MM.1S (cell line): ENCODE measurements at regions not wholly inside any gene's neighbourhood (a gene's known extent, or its start where the extent isn't known, plus 50 kb on each side); places are given as distances from the start of the nearest gene placed in this dataset.

ENCODE experiments used
- DNase-seq: peaks from one replicate; pipeline ENCODE4 v3.0.0-alpha.2; 2015
- H2AFZ ChIP-seq: fragments of 300-600 bp; sonication (generic); 2 replicates; pipeline ENCODE4 v1.6.0; 2016; ENCODE audit warnings: antibody characterized with exemption, low read length
- H3F3A ChIP-seq: fragments of 300-600 bp; sonication (generic); 2 replicates; pipeline ENCODE4 v1.6.1; 2016; ENCODE audit warnings: mild to moderate bottlenecking, antibody characterized with exemption, low read length, moderate library complexity, mixed read lengths; ENCODE audit not compliant: insufficient read depth
- H3K27ac ChIP-seq: fragments of 300-600 bp; sonication (generic); 2 replicates; pipeline ENCODE4 v1.5.1; 2016; ENCODE audit warnings: mild to moderate bottlenecking, low read length
- H3K27me3 ChIP-seq: fragments of 300-600 bp; sonication (generic); replicated peaks from 2 replicates; pipeline ENCODE4 v1.6.0; 2016; ENCODE audit warnings: low read length; ENCODE audit not compliant: insufficient read depth
- H3K36me3 ChIP-seq: fragments of 300-600 bp; sonication (generic); replicated peaks from 2 replicates; pipeline ENCODE4 v1.6.1; 2016; ENCODE audit warnings: mild to moderate bottlenecking, low read length, mixed read lengths; ENCODE audit not compliant: insufficient read depth
- H3K4me1 ChIP-seq: fragments of 300-600 bp; sonication (generic); 2 replicates; pipeline ENCODE4 v1.6.1; 2016; ENCODE audit warnings: low read length, mixed read lengths
- H3K4me2 ChIP-seq: fragments of 300-600 bp; sonication (generic); 2 replicates; pipeline ENCODE4 v1.6.0; 2016; ENCODE audit warnings: low read depth, low read length
- H3K4me3 ChIP-seq: fragments of 300-600 bp; sonication (generic); 2 replicates; pipeline ENCODE4 v1.5.1; 2016; ENCODE audit warnings: low read length, mixed read lengths
- H3K79me2 ChIP-seq: fragments of 300-600 bp; sonication (generic); 2 replicates; pipeline ENCODE4 v1.6.1; 2016; ENCODE audit warnings: mixed run types, low read length, mixed read lengths
- H3K9ac ChIP-seq: fragments of 300-600 bp; sonication (generic); 2 replicates; pipeline ENCODE4 v1.6.1; 2016; ENCODE audit warnings: low read length, mixed read lengths
- H3K9me2 ChIP-seq: fragments of 300-600 bp; sonication (generic); replicated peaks from 2 replicates; pipeline ENCODE4 v1.6.1; 2016; ENCODE audit warnings: mild to moderate bottlenecking, low read length, mixed read lengths; ENCODE audit not compliant: insufficient read depth
- H3K9me3 ChIP-seq: fragments of 300-600 bp; sonication (generic); replicated peaks from 2 replicates; pipeline ENCODE4 v1.6.1; 2016; ENCODE audit warnings: mild to moderate bottlenecking, low read length, mixed read lengths; ENCODE audit not compliant: insufficient read depth
- H4K20me1 ChIP-seq: fragments of 300-600 bp; sonication (generic); 2 replicates; pipeline ENCODE4 v1.6.1; 2016; ENCODE audit warnings: mild to moderate bottlenecking, low read length, moderate library complexity, mixed read lengths; ENCODE audit not compliant: insufficient read depth
- CTCF ChIP-seq: fragments of 300-600 bp; sonication (generic); IDR thresholded peaks from 2 replicates; pipeline ENCODE4 v1.5.1; 2016; ENCODE audit warnings: antibody characterized with exemption, low read length, mixed read lengths
- EZH2 ChIP-seq: fragments of 300-600 bp; sonication (generic); optimal IDR thresholded peaks from 2 replicates; pipeline ENCODE3; 2017; ENCODE audit warnings: low read depth, mild to moderate bottlenecking, antibody characterized with exemption, low read length, mixed read lengths
- EZH2phosphoT487 ChIP-seq: fragments of 300-600 bp; sonication (generic); IDR thresholded peaks from 2 replicates; pipeline ENCODE4 v1.6.1; 2018; ENCODE audit warnings: antibody characterized with exemption, low read length

GRCh38 chr18:42473611-42474010 is 518.6 kb downstream of the PIK3C3 start:
- Histone ChIP-seq H3K27me3 (no peaks in the 10 kb centered on the region), H3K4me2 (no peak overlapping the region), H3F3A (no peaks in the 10 kb centered on the region), H3K9me2 (no peaks in the 10 kb centered on the region), H4K20me1 (no peaks in the 10 kb centered on the region), H2AFZ (no peak overlapping the region), H3K9me3 (no peaks in the 10 kb centered on the region), H3K27ac (no peak overlapping the region), H3K79me2 (no peaks in the 10 kb centered on the region), H3K9ac (no peak overlapping the region), H3K36me3 (no peaks in the 10 kb centered on the region), H3K4me1 (no peaks in the 10 kb centered on the region), H3K4me3 (no peak overlapping the region)
- TF ChIP-seq CTCF, result no peak
- TF ChIP-seq EZH2, result no peak
- no peak for TF ChIP-seq EZH2phosphoT487
- DNase-seq, result no peak

- H3F3A ChIP-seq, result no peaks in the 10 kb centered on the region
- no peaks in the 10 kb centered on the region for H3K27me3 ChIP-seq
- DNase-seq, result no peak
- no peak overlapping the region for H3K4me2 ChIP-seq
- H3K79me2 ChIP-seq, result no peaks in the 10 kb centered on the region
- H3K9me3 ChIP-seq, result no peaks in the 10 kb centered on the region
- no peaks in the 10 kb centered on the region for H3K4me1 ChIP-seq
- no peaks in the 10 kb centered on the region for H3K36me3 ChIP-seq
- TF ChIP-seq EZH2, result no peak
- TF ChIP-seq CTCF, result no peak
- TF ChIP-seq EZH2phosphoT487, result no peak
- no peaks in the 10 kb centered on the region for H4K20me1 ChIP-seq
- no peak overlapping the region for H3K9ac ChIP-seq
- H2AFZ ChIP-seq, result no peak overlapping the region
- H3K4me3 ChIP-seq, result no peak overlapping the region
- no peak overlapping the region for H3K27ac ChIP-seq
- no peaks in the 10 kb centered on the region for H3K9me2 ChIP-seq
Observed at GRCh38 chr18:42474577-42474976, 519.5 kb downstream of the PIK3C3 start.

DNA sequence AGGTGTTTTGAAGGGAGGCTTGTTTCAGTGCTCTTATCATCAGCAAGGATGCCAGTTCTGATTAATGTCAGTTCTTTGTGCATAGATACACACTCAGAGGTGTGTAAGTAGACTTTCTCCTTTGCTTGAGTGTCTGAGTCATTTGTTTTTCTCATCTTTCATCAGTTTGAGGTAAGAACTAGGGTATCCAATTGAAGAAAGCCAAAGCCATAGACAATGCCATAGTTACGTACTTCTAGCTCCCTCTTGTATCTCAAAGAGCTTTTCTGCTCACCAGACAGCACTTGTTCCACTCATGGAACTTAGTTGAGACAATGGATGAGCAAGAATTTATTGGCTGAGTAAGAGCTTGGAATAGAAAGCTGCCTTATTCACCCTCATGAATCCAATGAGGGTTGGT is 520.1 kb downstream of the PIK3C3 start:
- H3K9me3 ChIP-seq, result no peaks in the 10 kb centered on the region
- no peaks in the 10 kb centered on the region for H3K36me3 ChIP-seq
- DNase-seq, result no peak
- H3K4me1 ChIP-seq, result no peaks in the 10 kb centered on the region
- no peaks in the 10 kb centered on the region for H3K9me2 ChIP-seq
- no peak overlapping the region for H3K4me3 ChIP-seq
- no peaks in the 10 kb centered on the region for H4K20me1 ChIP-seq
- H3F3A ChIP-seq, result no peaks in the 10 kb centered on the region
- H3K79me2 ChIP-seq, result no peaks in the 10 kb centered on the region
- TF ChIP-seq CTCF, result no peak
- TF ChIP-seq EZH2, result no peak
- TF ChIP-seq EZH2phosphoT487, result no peak
- no peak overlapping the region for H3K27ac ChIP-seq
- no peak overlapping the region for H3K9ac ChIP-seq
- no peak overlapping the region for H2AFZ ChIP-seq
- no peaks in the 10 kb centered on the region for H3K27me3 ChIP-seq
- no peak overlapping the region for H3K4me2 ChIP-seq
